ENCODE measurements at regions not wholly inside any gene's neighbourhood (a gene's known extent, or its start where the extent isn't known, plus 50 kb on each side); places are given as distances from the start of the nearest gene placed in this dataset.
"Not testable (repeated sequence)": the region's sequence is repeated elsewhere in the genome, so short reads cannot be mapped to it uniquely, and the experiment has no call there.

GRCh38 chr4:117740736-117741135, 293.6 kb upstream of the NDST3 start:
- Histone ChIP-seq H3K27ac (no peak overlapping the region), H3K36me3 (no peaks in the 10 kb centered on the region), H3K9me3 (no peaks in the 10 kb centered on the region), H3K4me3 (no peak overlapping the region), H3K27me3 (no peaks in the 10 kb centered on the region), H3K4me1 (no peaks in the 10 kb centered on the region)
- ATAC-seq: no peak
- TF ChIP-seq CTCF (IDR thresholded peaks at IDR 0.05) (no peak), POLR2AphosphoS5 (IDR thresholded peaks at IDR 0.05) (no peak), POLR2A (IDR thresholded peaks at IDR 0.05) (no peak), EP300 (IDR thresholded peaks at IDR 0.05) (no peak)
- 20 to 33% methylated on average over 1 of the region's 1 CpG for WGBS, 2 donors (ENCODE audit: low coverage in 1 of 2)

- not testable (repeated sequence) for H3K27me3 ChIP-seq, H3K27ac ChIP-seq, H3K4me1 ChIP-seq, H3K4me3 ChIP-seq, H3K36me3 ChIP-seq, ATAC-seq, H3K9me3 ChIP-seq
- WGBS, 2 donors (ENCODE audit: low coverage in 1 of 2): 0 to 100% methylated on average over 1 of the region's 1 CpG
Measured at GRCh38 chr4:117745379-117745778, 288.9 kb upstream of the NDST3 start.

GRCh38 chr4:117755438-117755837, 278.8 kb upstream of the NDST3 start:
- no peaks in the 10 kb centered on the region for H3K36me3 ChIP-seq
- no peak overlapping the region for H3K27ac ChIP-seq
- H3K4me3 ChIP-seq: no peak overlapping the region
- WGBS, 2 donors (ENCODE audit: low coverage in 1 of 2): 17% methylated on average over 1 of the region's 1 CpG
- no peaks in the 10 kb centered on the region for H3K27me3 ChIP-seq
- TF ChIP-seq POLR2A (IDR thresholded peaks at IDR 0.05) (no peak), POLR2AphosphoS5 (IDR thresholded peaks at IDR 0.05) (no peak), CTCF (IDR thresholded peaks at IDR 0.05) (no peak), EP300 (IDR thresholded peaks at IDR 0.05) (no peak)
- no peaks in the 10 kb centered on the region for H3K4me1 ChIP-seq
- no peak for ATAC-seq
- H3K9me3 ChIP-seq: peaks cover 0 to 17% (median 0%) of the 10 kb centered on the region in 3 donors

GRCh38 chr4:117768610-117769009, 265.7 kb upstream of the NDST3 start:
- H3K9me3 ChIP-seq: no peaks in the 10 kb centered on the region
- TF ChIP-seq POLR2AphosphoS5 (IDR thresholded peaks at IDR 0.05) (no peak), POLR2A (IDR thresholded peaks at IDR 0.05) (no peak), CTCF (IDR thresholded peaks at IDR 0.05) (no peak), EP300 (IDR thresholded peaks at IDR 0.05) (no peak)
- 49 to 88% methylated on average over 3 of the region's 3 CpGs for WGBS, 2 donors (ENCODE audit: low coverage in 1 of 2)
- no peak overlapping the region for H3K27ac ChIP-seq
- no peak for ATAC-seq
- H3K36me3 ChIP-seq: no peaks in the 10 kb centered on the region
- H3K27me3 ChIP-seq: no peaks in the 10 kb centered on the region
- no peak overlapping the region for H3K4me3 ChIP-seq
- no peaks in the 10 kb centered on the region for H3K4me1 ChIP-seq

GRCh38 chr4:117770269-117771102, 263.8 kb upstream of the NDST3 start:
- Histone ChIP-seq H3K4me1 (no peaks in the 10 kb centered on the region), H3K27ac (no peak overlapping the region), H3K9me3 (no peaks in the 10 kb centered on the region), H3K4me3 (no peak overlapping the region), H3K27me3 (no peaks in the 10 kb centered on the region), H3K36me3 (no peaks in the 10 kb centered on the region)
- TF ChIP-seq POLR2AphosphoS5 (IDR thresholded peaks at IDR 0.05): no peak
- no peak for TF ChIP-seq EP300 (IDR thresholded peaks at IDR 0.05)
- no peak for TF ChIP-seq POLR2A (IDR thresholded peaks at IDR 0.05)
- no peak for ATAC-seq
- 57 to 71% methylated on average over 3 of the region's 3 CpGs for WGBS, 2 donors (ENCODE audit: low coverage in 1 of 2)

- Histone ChIP-seq H3K27me3 (no peaks in the 10 kb centered on the region), H3K4me3 (no peak overlapping the region), H3K36me3 (no peaks in the 10 kb centered on the region), H3K9me3 (no peaks in the 10 kb centered on the region), H3K4me1 (no peaks in the 10 kb centered on the region), H3K27ac (no peak overlapping the region)
- 70 to 86% methylated on average over 3 to 4 of the region's 6 CpGs for WGBS, 2 donors (ENCODE audit: low coverage in 1 of 2)
- TF ChIP-seq POLR2AphosphoS5 (IDR thresholded peaks at IDR 0.05) (no peak), POLR2A (IDR thresholded peaks at IDR 0.05) (no peak), EP300 (IDR thresholded peaks at IDR 0.05) (no peak), CTCF (IDR thresholded peaks at IDR 0.05) (no peak)
- ATAC-seq: no peak
Measured at GRCh38 chr4:117771647-117772337, 262.5 kb upstream of the NDST3 start.

Data from gastroesophageal sphincter (tissue), 4 donors.